Stimulated activated naive CD8-positive, alpha-beta T cell treated with anti-CD3 and anti-CD28 coated beads, Interleukin-15, amount 100 ng/mL, for 72 hours (primary cell): ENCODE measurements at regions not wholly inside any gene's neighbourhood (a gene's known extent, or its start where the extent isn't known, plus 50 kb on each side); places are given as distances from the start of the nearest gene placed in this dataset.

Experiments used
- ATAC-seq: fragments of 150-1000 bp; cut with Tn5 transposase; 2 replicates; pipeline ENCODE4 v1.10.0; 2021; ENCODE audit warnings: mild to moderate bottlenecking, moderate library complexity
- DNase-seq, 2 donors: peaks; one replicate each; pipeline ENCODE4 v3.0.0; 2021 to 2022
- H3K27ac Mint-ChIP-seq, 2 donors: one replicate each; pipeline ENCODE4 v1.8.0; 2022; ENCODE audit warnings: mild to moderate bottlenecking in 2 of 2, mixed read lengths in 2 of 2, moderate library complexity in 2 of 2
- H3K27me3 Mint-ChIP-seq: one replicate; pipeline ENCODE4 v1.8.0; 2022; ENCODE audit warnings: mixed read lengths
- H3K4me1 Mint-ChIP-seq: one replicate; pipeline ENCODE4 v1.8.0; 2022; ENCODE audit warnings: mild to moderate bottlenecking, mixed read lengths
- H3K4me3 Mint-ChIP-seq, 2 donors: one replicate each; pipeline ENCODE4 v1.8.0; 2022; ENCODE audit warnings: mild to moderate bottlenecking in 2 of 2, mixed read lengths in 2 of 2, moderate library complexity in 1 of 2
- H3K9me3 Mint-ChIP-seq, 2 donors: one replicate each; pipeline ENCODE4 v1.8.0; 2022; ENCODE audit warnings: mixed read lengths in 2 of 2

DNA sequence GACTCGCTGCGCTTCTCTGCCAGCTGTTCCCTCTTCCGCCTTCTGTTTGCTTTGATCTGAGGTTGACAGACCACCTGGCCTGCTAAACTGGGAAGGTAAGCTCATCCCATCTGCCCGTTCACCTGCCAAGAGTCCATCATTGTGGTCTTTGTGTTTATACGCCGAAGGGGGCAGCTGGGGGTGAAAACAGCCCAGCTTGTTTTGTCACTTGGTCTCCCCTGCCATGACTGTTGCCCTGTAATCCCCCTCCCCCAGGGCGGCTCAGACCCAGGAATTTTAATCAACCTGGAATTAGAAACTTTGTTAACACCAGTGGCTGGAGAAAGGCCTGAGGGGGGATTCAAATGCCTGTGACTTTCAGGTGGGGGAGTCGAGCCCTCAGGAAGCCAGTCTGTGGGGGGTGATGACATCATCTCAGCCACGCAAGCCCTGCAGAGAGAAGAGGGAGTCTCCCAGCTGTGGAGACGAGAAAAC, 333.3 kb downstream of the BCOR start:
- no peak overlapping the region for H3K4me3 Mint-ChIP-seq
- H3K9me3 Mint-ChIP-seq: no peaks in the 10 kb centered on the region
- DNase-seq (no peak), ATAC-seq (no peak)
- no peaks in the 10 kb centered on the region for H3K27me3 Mint-ChIP-seq
- no peak overlapping the region for H3K27ac Mint-ChIP-seq
- peaks cover 54% of the 10 kb centered on the region for H3K4me1 Mint-ChIP-seq

GRCh38 chrX:39765327-39765726, 332.4 kb downstream of the BCOR start:
- no peak for DNase-seq
- H3K9me3 Mint-ChIP-seq: peaks cover 0 to 3% of the 10 kb centered on the region in 2 donors
- no peak overlapping the region for H3K4me3 Mint-ChIP-seq
- peak overlapping the region in 1 of 2 donors; percentile 52 for H3K27ac Mint-ChIP-seq
- no peak for ATAC-seq
- H3K27me3 Mint-ChIP-seq: no peaks in the 10 kb centered on the region
- H3K4me1 Mint-ChIP-seq: peaks cover 47% of the 10 kb centered on the region

- H3K9me3 Mint-ChIP-seq: peaks cover 0 to 8% of the 10 kb centered on the region in 2 donors
- H3K4me1 Mint-ChIP-seq: peaks cover 39% of the 10 kb centered on the region
- ATAC-seq: peak; percentile 88
- peak overlapping the region in 1 of 2 donors; percentile 52 for H3K4me3 Mint-ChIP-seq
- peak overlapping the region; percentile 52 to 94 for H3K27ac Mint-ChIP-seq
- no peak for DNase-seq
- H3K27me3 Mint-ChIP-seq: no peaks in the 10 kb centered on the region
These were observed 331.6 kb downstream of the BCOR start for GRCh38 chrX:39766085-39766726.

GRCh38 chrX:39766855-39767254, 330.9 kb downstream of the BCOR start:
- ATAC-seq (no peak), DNase-seq (no peak)
- Mint-ChIP-seq H3K9me3 (peaks cover 0 to 8% of the 10 kb centered on the region in 2 donors), H3K4me1 (peaks cover 39% of the 10 kb centered on the region), H3K27ac (no peak overlapping the region), H3K4me3 (no peak overlapping the region), H3K27me3 (no peaks in the 10 kb centered on the region)

DNA sequence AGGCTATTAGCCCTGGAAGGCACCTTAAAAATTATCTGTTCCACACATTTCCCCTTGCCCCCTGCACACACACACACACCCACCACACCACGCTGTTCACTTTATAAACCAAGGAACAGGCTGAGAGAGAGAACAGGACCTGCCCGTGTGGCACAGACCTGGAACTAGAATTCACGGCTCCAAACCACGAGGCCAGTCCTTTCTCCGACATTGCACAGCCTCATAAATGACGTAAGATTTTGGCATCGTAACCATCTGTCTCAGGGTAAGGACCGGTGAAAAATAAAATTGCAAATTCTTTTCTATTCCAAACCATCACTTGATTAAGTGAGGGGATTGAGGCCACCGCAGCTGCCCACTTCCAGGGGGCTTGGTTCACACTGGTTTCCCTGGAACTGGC, 330.3 kb downstream of the BCOR start:
- H3K9me3 Mint-ChIP-seq: peaks cover 0 to 8% of the 10 kb centered on the region in 2 donors
- H3K27ac Mint-ChIP-seq: no peak overlapping the region
- ATAC-seq (no peak), DNase-seq (no peak)
- H3K4me1 Mint-ChIP-seq: peaks cover 40% of the 10 kb centered on the region
- no peaks in the 10 kb centered on the region for H3K27me3 Mint-ChIP-seq
- no peak overlapping the region for H3K4me3 Mint-ChIP-seq

- H3K27ac Mint-ChIP-seq: no peak overlapping the region
- DNase-seq: no peak
- no peaks in the 10 kb centered on the region for H3K27me3 Mint-ChIP-seq
- no peak overlapping the region for H3K4me3 Mint-ChIP-seq
- H3K9me3 Mint-ChIP-seq: peaks cover 0 to 8% of the 10 kb centered on the region in 2 donors
- peaks cover 56% of the 10 kb centered on the region for H3K4me1 Mint-ChIP-seq
- ATAC-seq: no peak
These were observed 328.0 kb downstream of the BCOR start for GRCh38 chrX:39769748-39770147.

- DNase-seq: no peak
- Mint-ChIP-seq H3K9me3 (peaks cover 0 to 8% of the 10 kb centered on the region in 2 donors), H3K4me1 (peaks cover 47% of the 10 kb centered on the region), H3K27me3 (no peaks in the 10 kb centered on the region), H3K4me3 (no peak overlapping the region), H3K27ac (no peak overlapping the region)
- ATAC-seq: no peak
These were observed 326.7 kb downstream of the BCOR start for GRCh38 chrX:39771089-39771488.

GRCh38 chrX:39772057-39772832, 325.5 kb downstream of the BCOR start:
- H3K27ac Mint-ChIP-seq: peak overlapping the region; percentile 84 to 86
- ATAC-seq (peak; percentile 85), DNase-seq (peak; percentile 50 to 74)
- peak overlapping the region; percentile 71 to 79 for H3K4me3 Mint-ChIP-seq
- H3K27me3 Mint-ChIP-seq: no peaks in the 10 kb centered on the region
- H3K4me1 Mint-ChIP-seq: peaks cover 44% of the 10 kb centered on the region
- peaks cover 0 to 8% of the 10 kb centered on the region in 2 donors for H3K9me3 Mint-ChIP-seq

DNA sequence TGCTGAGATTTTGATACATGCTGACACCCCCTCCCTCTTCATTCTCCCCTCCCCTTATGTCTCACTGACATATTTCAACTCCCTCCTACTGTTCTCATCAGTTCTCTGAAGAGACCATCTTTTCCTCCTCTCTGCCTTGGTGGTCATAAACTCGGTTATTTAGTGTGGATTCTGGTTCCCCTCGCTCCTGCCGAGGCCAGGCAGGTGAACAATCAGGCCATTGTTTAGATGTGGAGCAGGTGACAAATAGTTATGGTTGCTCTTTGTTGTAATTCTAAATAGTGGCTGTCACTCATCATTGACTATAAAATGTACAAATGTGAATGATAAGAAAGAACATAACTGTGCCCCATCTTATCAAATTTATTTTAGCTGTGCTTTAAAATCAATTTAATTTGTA, 324.6 kb downstream of the BCOR start:
- DNase-seq (no peak), ATAC-seq (no peak)
- Mint-ChIP-seq H3K4me3 (peak overlapping the region; percentile 21 to 36), H3K9me3 (peaks cover 0 to 8% of the 10 kb centered on the region in 2 donors), H3K27me3 (no peaks in the 10 kb centered on the region), H3K27ac (no peak overlapping the region), H3K4me1 (peaks cover 53% of the 10 kb centered on the region)

GRCh38 chrX:39773923-39774773, 323.6 kb downstream of the BCOR start:
- H3K27ac Mint-ChIP-seq: peak overlapping the region; percentile 93 to 97
- peaks cover 62% of the 10 kb centered on the region for H3K4me1 Mint-ChIP-seq
- no peaks in the 10 kb centered on the region for H3K27me3 Mint-ChIP-seq
- H3K4me3 Mint-ChIP-seq: peak overlapping the region; percentile 60 to 65
- H3K9me3 Mint-ChIP-seq: peaks cover 0 to 8% of the 10 kb centered on the region in 2 donors
- ATAC-seq (peak; percentile 60), DNase-seq (peak in 1 of 2 donors; percentile 23)

DNA sequence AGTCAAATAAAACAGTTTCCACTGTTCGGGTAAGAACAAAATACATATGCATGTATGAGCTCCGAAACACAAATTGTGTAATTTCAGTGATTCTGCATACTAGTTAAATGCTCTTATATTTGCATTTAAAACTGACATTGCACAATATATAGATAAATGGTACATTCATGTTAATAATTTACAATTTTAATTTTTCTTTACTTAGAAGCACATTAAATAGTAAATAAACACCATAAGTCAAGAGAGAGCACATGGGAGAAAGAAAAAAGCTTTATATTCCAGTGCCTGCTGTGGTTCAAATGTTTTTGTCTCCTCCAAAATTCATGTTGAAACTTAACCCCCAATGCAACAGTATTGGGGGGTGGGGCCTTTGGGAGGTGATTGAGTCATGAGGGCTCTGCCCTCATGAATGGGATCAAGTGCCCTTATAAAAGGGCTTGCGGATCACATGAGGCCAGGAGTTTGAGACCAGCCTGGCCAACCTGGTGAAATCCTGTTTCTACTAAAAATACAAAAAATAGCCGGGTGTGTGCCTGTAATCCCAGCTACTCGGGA, 322.9 kb downstream of the BCOR start:
- DNase-seq (no peak), ATAC-seq (no peak)
- peaks cover 0 to 8% of the 10 kb centered on the region in 2 donors for H3K9me3 Mint-ChIP-seq
- peak overlapping the region; percentile 60 to 65 for H3K4me3 Mint-ChIP-seq
- no peaks in the 10 kb centered on the region for H3K27me3 Mint-ChIP-seq
- peak overlapping the region in 1 of 2 donors; percentile 97 for H3K27ac Mint-ChIP-seq
- H3K4me1 Mint-ChIP-seq: peaks cover 62% of the 10 kb centered on the region

DNA sequence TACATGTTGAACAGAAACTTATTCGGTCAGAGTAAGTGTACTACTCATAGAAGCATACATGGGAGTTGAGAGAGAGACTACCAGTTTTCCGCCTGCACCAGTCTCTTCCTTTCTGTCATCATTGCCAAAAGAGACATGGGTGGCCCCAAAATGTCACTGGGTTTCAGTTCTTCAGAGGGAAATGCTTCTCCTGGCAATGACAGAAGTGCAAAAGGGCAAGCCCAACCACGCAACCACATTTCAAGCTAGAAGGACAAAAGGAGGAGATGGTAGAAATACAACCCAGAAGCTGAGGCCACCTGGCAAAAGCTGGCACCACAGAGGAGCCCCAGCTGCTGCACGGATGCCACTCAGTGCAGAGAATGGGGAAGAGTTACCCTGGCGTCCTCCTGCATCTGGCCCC, 320.1 kb downstream of the BCOR start:
- Mint-ChIP-seq H3K4me3 (peak overlapping the region in 1 of 2 donors; percentile 13), H3K27ac (peak overlapping the region in 1 of 2 donors; percentile 57), H3K27me3 (no peaks in the 10 kb centered on the region), H3K9me3 (no peaks in the 10 kb centered on the region), H3K4me1 (peaks cover 47% of the 10 kb centered on the region)
- ATAC-seq (peak; percentile 74), DNase-seq (peak in 1 of 2 donors; percentile 58)

- no peak for DNase-seq
- Mint-ChIP-seq H3K27me3 (no peaks in the 10 kb centered on the region), H3K4me1 (peaks cover 26% of the 10 kb centered on the region), H3K27ac (no peak overlapping the region), H3K9me3 (no peaks in the 10 kb centered on the region), H3K4me3 (no peak overlapping the region)
- ATAC-seq: no peak
These were observed 317.6 kb downstream of the BCOR start for GRCh38 chrX:39779952-39780783.

GRCh38 chrX:39782276-39782675, 315.5 kb downstream of the BCOR start:
- Mint-ChIP-seq H3K4me3 (no peak overlapping the region), H3K4me1 (peaks cover 18% of the 10 kb centered on the region), H3K9me3 (no peaks in the 10 kb centered on the region), H3K27ac (no peak overlapping the region), H3K27me3 (no peaks in the 10 kb centered on the region)
- DNase-seq (no peak), ATAC-seq (no peak)
